PC-9 (cell line): ENCODE measurements at regions not wholly inside any gene's neighbourhood (a gene's known extent, or its start where the extent isn't known, plus 50 kb on each side); places are given as distances from the start of the nearest gene placed in this dataset.
"Not testable (repeated sequence)": the region's sequence is repeated elsewhere in the genome, so short reads cannot be mapped to it uniquely, and the experiment has no call there.

Source experiments
- BruUV-seq: library from RNA; stranded (reverse); fragments of 400-500 nt; replicated peaks from 2 replicates; lab custom pipeline; 2021; lab: Mats Ljungman, UMichigan
- CTCF ChIA-PET: fragments of 300-600 bp; sonication (Branson Sonifier 250); formaldehyde crosslinking; loops from one replicate; lab custom pipeline; 2022; ENCODE audit warnings: antibody characterized with exemption; lab: Charles Lee
- POLR2A ChIA-PET: fragments of 300-600 bp; sonication (Branson Sonifier 250); formaldehyde crosslinking; loops from one replicate; lab custom pipeline; 2022; ENCODE audit warnings: antibody characterized with exemption; ENCODE audit not compliant: unreplicated experiment; lab: Charles Lee
- DNase-seq, 2 experiments: peaks; one replicate each; pipeline versions ENCODE4 v3.0.0 to v3.0.0-alpha.2; 2015 to 2022; ENCODE audit warnings: mixed read lengths in 1 of 2
- H2AFZ ChIP-seq: fragments of 200-600 bp; sonication (generic); 2 replicates; pipeline ENCODE4 v1.8.1; 2017; ENCODE audit warnings: antibody characterized with exemption
- H3F3A ChIP-seq: fragments of 200-600 bp; sonication (generic); 2 replicates; pipeline ENCODE4 v1.8.1; 2017; ENCODE audit warnings: antibody characterized with exemption, mild to moderate bottlenecking, low read depth; ENCODE audit not compliant: insufficient read depth
- H3K27ac ChIP-seq: fragments of 200-600 bp; sonication (generic); 2 replicates; pipeline ENCODE4 v1.6.1; 2016; ENCODE audit warnings: mixed run types
- H3K27me3 ChIP-seq: fragments of 200-600 bp; sonication (generic); 2 replicates; pipeline ENCODE4 v1.6.1; 2016; ENCODE audit warnings: low read depth, mixed run types; ENCODE audit not compliant: insufficient read depth
- H3K36me3 ChIP-seq: fragments of 200-600 bp; sonication (generic); 2 replicates; pipeline ENCODE4 v1.6.1; 2016; ENCODE audit warnings: low read depth, mixed run types
- H3K4me1 ChIP-seq: fragments of 200-600 bp; sonication (generic); replicated peaks from 2 replicates; pipeline ENCODE4 v1.6.1; 2016; ENCODE audit warnings: mixed run types; ENCODE audit not compliant: insufficient read depth
- H3K4me2 ChIP-seq: fragments of 200-600 bp; sonication (generic); 2 replicates; pipeline ENCODE4 v1.6.1; 2017; ENCODE audit warnings: mixed run types
- H3K4me3 ChIP-seq: fragments of 200-600 bp; sonication (generic); 2 replicates; pipeline ENCODE4 v1.6.1; 2016; ENCODE audit warnings: mixed run types
- H3K79me2 ChIP-seq: fragments of 200-600 bp; sonication (generic); 2 replicates; pipeline ENCODE4 v1.6.1; 2017; ENCODE audit warnings: low read depth, mixed run types
- H3K9me2 ChIP-seq: fragments of 200-600 bp; sonication (generic); 2 replicates; pipeline ENCODE4 v1.8.1; 2017; ENCODE audit warnings: mild to moderate bottlenecking; ENCODE audit not compliant: insufficient read depth
- H3K9me3 ChIP-seq: fragments of 200-600 bp; sonication (generic); 2 replicates; pipeline ENCODE4 v1.8.1; 2016; ENCODE audit warnings: low read depth; ENCODE audit not compliant: insufficient read depth
- H4K20me1 ChIP-seq: fragments of 200-600 bp; sonication (generic); 2 replicates; pipeline ENCODE4 v1.8.1; 2017; ENCODE audit not compliant: insufficient read depth
- intact Hi-C: fragments of 100-400 bp; cut with micrococcal nuclease; formaldehyde crosslinking; loops from one replicate; pipeline ENCODE4 v1.10.0; 2022; ENCODE audit not compliant: unreplicated experiment

- DNase-seq, H3K9me3 ChIP-seq, H3K9me2 ChIP-seq, H3F3A ChIP-seq, BruUV-seq, H2AFZ ChIP-seq, H3K79me2 ChIP-seq, H3K4me2 ChIP-seq, POLR2A ChIA-PET, H3K4me1 ChIP-seq, intact Hi-C loops, H3K27ac ChIP-seq, H4K20me1 ChIP-seq, H3K27me3 ChIP-seq, CTCF ChIA-PET, H3K4me3 ChIP-seq, H3K36me3 ChIP-seq: not testable (repeated sequence)
Measured at GRCh38 chr16:16610389-16610967, 231.5 kb downstream of the NPIPA7 start.

DNA sequence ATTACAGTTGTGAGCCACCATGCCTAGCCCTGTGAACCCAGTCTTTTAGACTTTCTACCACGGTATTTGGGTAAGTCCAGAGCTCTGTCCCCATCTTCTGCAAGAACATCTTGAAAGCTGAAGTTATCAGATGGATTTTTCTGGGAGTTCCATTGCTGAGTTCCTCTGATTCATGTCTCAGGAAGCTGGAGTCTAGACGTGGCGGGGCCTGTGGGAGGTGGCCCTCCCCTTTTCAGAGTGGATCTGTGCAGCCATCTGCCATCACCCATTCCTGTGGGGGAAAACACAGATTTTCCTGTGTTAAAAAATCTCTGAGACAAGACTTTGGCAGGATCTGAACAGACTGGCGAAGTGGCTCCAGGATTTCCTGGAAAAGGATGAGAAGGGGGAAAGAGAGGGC lies 234.3 kb downstream of the NPIPA7 start:
- not testable (repeated sequence) for BruUV-seq

GRCh38 chr16:16614484-16614883 lies 235.5 kb downstream of the NPIPA7 start:
- BruUV-seq, H3K27me3 ChIP-seq, H3K4me1 ChIP-seq, CTCF ChIA-PET, DNase-seq, H3K36me3 ChIP-seq, H3K79me2 ChIP-seq, H3K9me2 ChIP-seq, H3K9me3 ChIP-seq, H3K4me3 ChIP-seq, H3K4me2 ChIP-seq, H3K27ac ChIP-seq, H4K20me1 ChIP-seq, intact Hi-C loops, H2AFZ ChIP-seq, POLR2A ChIA-PET, H3F3A ChIP-seq: not testable (repeated sequence)

More for the DNA sequence above, 234.3 kb downstream of the NPIPA7 start:
- CTCF ChIA-PET, H3F3A ChIP-seq, H3K27ac ChIP-seq, DNase-seq, H3K79me2 ChIP-seq, H3K4me3 ChIP-seq, POLR2A ChIA-PET, H4K20me1 ChIP-seq, H3K4me1 ChIP-seq, H3K4me2 ChIP-seq, H2AFZ ChIP-seq, H3K9me2 ChIP-seq, intact Hi-C loops, H3K9me3 ChIP-seq, H3K36me3 ChIP-seq, H3K27me3 ChIP-seq: not testable (repeated sequence)

DNA sequence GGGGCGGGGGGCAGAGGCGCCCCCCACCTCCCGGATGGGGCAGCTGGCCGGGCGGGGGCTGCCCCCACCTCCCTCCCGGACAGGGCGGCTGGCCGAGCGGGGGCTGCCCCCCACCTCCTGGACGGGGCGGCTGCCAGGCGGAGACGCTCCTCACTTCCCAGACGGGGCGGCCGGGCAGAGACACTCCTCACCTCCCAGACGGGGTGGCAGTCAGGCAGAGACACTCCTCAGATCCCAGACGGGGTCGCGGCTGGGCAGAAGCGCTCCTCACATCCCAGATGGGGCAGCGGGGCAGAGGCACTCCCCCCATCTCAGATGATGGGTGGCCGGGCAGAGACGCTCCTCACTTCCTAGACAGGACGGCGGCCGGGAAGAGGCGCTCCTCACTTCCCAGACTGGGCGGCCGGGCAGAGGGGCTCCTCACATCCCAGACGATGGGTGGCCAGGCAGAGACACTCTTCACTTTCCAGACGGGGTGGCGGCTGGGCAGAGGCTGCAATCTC lies 240.1 kb downstream of the NPIPA7 start:
- DNase-seq, H2AFZ ChIP-seq, H3K27me3 ChIP-seq, H3K9me2 ChIP-seq, BruUV-seq, H3K4me1 ChIP-seq, CTCF ChIA-PET, H3F3A ChIP-seq, H3K36me3 ChIP-seq, H4K20me1 ChIP-seq, H3K27ac ChIP-seq, H3K79me2 ChIP-seq, H3K4me2 ChIP-seq, H3K9me3 ChIP-seq, intact Hi-C loops, H3K4me3 ChIP-seq, POLR2A ChIA-PET: not testable (repeated sequence)

DNA sequence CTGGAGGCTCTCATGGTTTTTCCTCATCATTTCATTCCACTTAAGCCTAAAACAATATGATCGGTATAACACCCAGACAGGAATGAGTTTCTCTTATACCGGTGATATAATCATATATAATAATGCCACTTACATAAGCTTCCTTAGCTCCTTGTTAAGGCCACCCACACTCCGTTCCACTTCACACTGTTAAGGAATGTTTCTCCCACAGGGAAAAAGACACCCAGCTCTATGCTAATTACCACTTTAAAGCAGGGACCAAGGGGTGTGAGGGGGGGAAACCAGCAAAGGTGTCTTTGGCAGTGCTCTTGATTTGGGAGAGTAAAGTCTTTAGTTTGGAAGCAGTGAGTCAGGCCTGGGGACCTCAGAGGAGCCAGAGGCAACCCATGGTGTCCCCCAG lies 245.4 kb downstream of the NPIPA7 start:
- H3F3A ChIP-seq, H3K4me3 ChIP-seq, H3K27me3 ChIP-seq, H3K9me3 ChIP-seq, POLR2A ChIA-PET, H4K20me1 ChIP-seq, intact Hi-C loops, H3K4me1 ChIP-seq, H3K79me2 ChIP-seq, BruUV-seq, H3K27ac ChIP-seq, H3K36me3 ChIP-seq, DNase-seq, CTCF ChIA-PET, H3K9me2 ChIP-seq, H2AFZ ChIP-seq, H3K4me2 ChIP-seq: not testable (repeated sequence)

GRCh38 chr16:16625140-16625539 lies 246.2 kb downstream of the NPIPA7 start:
- CTCF ChIA-PET, BruUV-seq: not testable (repeated sequence)

GRCh38 chr16:16627865-16628264 lies 248.9 kb downstream of the NPIPA7 start:
- H2AFZ ChIP-seq: not testable (repeated sequence)
- H3K27me3 ChIP-seq: peaks cover 15% of the 10 kb centered on the region

More at GRCh38 chr16:16625140-16625539, 246.2 kb downstream of the NPIPA7 start:
- H3F3A ChIP-seq, H3K79me2 ChIP-seq, H4K20me1 ChIP-seq, H3K36me3 ChIP-seq, POLR2A ChIA-PET, H3K27me3 ChIP-seq, intact Hi-C loops, H3K9me3 ChIP-seq, H3K4me2 ChIP-seq, H3K4me3 ChIP-seq, DNase-seq, H2AFZ ChIP-seq, H3K9me2 ChIP-seq, H3K27ac ChIP-seq, H3K4me1 ChIP-seq: not testable (repeated sequence)

More at GRCh38 chr16:16627865-16628264, 248.9 kb downstream of the NPIPA7 start:
- H3K4me3 ChIP-seq, H3K4me1 ChIP-seq, H4K20me1 ChIP-seq, H3K9me3 ChIP-seq, intact Hi-C loops, H3K4me2 ChIP-seq, BruUV-seq, CTCF ChIA-PET, H3K9me2 ChIP-seq, H3F3A ChIP-seq, H3K27ac ChIP-seq, H3K79me2 ChIP-seq, DNase-seq, H3K36me3 ChIP-seq, POLR2A ChIA-PET: not testable (repeated sequence)
